ENCODE measurements at regions not wholly inside any gene's neighbourhood (a gene's known extent, or its start where the extent isn't known, plus 50 kb on each side); places are given as distances from the start of the nearest gene placed in this dataset.

DNA sequence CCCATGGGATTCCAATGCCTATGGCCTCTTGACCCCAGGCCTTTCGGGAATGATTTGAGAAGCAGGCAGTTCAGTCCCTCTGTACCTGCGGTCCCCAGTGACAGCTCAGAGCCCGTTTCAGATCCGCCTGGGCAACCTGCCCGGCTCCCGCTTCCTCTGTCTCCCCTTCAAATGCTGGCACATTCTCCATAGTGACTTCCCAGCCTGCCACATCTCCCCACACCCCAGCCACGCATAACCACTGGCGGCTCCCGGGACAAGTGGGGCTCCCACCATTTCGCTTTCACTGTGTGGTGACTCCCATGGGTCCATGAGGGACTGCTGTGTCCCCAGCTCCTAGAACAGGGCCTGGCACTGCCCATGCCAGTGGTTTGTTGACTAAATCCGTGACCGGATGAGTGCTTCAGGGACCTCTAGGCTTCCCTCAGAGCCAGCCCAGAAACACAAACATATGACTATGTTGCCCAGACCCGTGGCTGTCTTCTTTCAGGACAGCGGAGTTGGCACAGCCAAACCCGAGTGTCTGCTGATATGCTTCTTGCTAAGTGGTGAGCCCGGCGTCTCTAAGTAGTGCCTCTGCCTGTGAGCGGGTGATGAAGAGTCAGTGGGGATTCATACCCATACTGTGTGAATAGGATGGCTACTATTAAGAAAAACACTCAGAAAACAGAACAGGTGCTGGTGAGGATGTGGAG is 91.2 kb downstream of the GLI2 start:
- no peak overlapping the region for H3K27ac ChIP-seq
- H3K36me3 ChIP-seq, result no peaks in the 10 kb centered on the region
- DNase-seq, result no peak
- TF ChIP-seq, protein P1, sequence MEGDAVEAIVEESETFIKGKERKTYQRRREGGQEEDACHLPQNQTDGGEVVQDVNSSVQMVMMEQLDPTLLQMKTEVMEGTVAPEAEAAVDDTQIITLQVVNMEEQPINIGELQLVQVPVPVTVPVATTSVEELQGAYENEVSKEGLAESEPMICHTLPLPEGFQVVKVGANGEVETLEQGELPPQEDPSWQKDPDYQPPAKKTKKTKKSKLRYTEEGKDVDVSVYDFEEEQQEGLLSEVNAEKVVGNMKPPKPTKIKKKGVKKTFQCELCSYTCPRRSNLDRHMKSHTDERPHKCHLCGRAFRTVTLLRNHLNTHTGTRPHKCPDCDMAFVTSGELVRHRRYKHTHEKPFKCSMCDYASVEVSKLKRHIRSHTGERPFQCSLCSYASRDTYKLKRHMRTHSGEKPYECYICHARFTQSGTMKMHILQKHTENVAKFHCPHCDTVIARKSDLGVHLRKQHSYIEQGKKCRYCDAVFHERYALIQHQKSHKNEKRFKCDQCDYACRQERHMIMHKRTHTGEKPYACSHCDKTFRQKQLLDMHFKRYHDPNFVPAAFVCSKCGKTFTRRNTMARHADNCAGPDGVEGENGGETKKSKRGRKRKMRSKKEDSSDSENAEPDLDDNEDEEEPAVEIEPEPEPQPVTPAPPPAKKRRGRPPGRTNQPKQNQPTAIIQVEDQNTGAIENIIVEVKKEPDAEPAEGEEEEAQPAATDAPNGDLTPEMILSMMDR (IDR thresholded peaks at IDR 0.05; ENCODE audit: low read depth, low read length), result no peak
- no peak overlapping the region for H3K4me3 ChIP-seq (ENCODE audit: low read depth, low read length)
- no peaks in the 10 kb centered on the region for H3K9me3 ChIP-seq (ENCODE audit: severe bottlenecking)
- no peaks in the 10 kb centered on the region for H3K27me3 ChIP-seq (ENCODE audit: insufficient read depth, low read depth, severe bottlenecking)

DNA sequence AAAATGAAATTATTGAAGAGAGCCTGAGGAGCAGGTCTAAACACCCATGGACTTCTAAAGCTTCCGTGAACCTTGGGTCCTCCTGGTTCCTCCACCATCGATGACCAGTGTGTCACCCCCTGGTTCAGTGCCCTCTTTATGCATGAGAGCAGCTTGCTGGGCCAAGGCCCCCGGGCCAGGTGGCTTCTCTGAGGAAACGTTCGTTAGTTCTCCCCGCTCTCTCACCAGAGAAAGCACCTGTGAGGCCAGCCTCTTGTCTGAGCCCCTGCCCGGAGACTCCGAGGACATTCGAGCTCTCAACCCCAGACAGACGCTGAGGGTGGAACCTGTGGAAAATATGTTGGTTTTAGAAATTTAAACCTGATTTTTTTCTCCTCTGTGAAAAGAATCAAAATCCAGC is 92.4 kb downstream of the GLI2 start:
- Histone ChIP-seq H3K27me3 (ENCODE audit: insufficient read depth, low read depth, severe bottlenecking) (no peaks in the 10 kb centered on the region), H3K4me3 (ENCODE audit: low read depth, low read length) (no peak overlapping the region), H3K27ac (no peak overlapping the region), H3K36me3 (no peaks in the 10 kb centered on the region), H3K9me3 (ENCODE audit: severe bottlenecking) (no peaks in the 10 kb centered on the region)
- TF ChIP-seq, protein P1 (IDR thresholded peaks at IDR 0.05; ENCODE audit: low read depth, low read length), result no peak
- no peak for DNase-seq

DNA sequence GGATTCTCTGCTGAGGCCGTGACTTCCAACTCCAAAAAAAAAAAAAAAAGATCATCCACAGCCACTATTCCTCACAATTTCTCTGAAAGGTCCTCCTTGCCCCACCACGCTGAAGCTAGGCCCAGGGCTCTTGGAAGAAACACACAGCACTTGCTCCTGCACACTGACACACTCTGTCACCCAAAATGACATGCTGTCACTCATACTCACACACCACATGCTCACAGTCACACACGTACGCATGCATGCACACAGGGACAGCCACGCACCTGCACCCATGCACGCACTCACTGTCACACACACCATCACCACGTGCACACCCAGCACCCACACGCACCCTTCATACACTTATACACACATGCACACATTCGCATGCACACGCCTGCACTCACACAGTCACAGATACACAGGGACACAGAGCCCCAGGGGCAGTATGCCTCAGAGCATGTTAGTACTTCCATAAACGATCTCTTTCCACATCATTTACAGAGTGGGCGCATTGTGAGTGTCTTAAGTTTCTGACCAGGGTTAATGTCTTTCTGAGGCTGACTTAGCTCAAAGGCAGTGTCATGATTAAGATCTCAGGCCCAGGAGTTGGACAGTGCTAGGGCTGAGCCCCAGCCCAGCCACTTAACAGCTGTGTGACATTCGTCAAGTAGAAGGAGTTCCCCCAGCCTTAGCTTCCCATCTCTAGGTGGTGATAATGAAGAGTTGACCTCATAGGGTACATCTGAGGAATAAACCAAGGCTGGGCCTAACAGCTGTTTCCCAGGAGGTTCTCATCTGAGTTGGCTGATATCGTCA is 93.4 kb downstream of the GLI2 start:
- TF ChIP-seq, protein P1 (IDR thresholded peaks at IDR 0.05; ENCODE audit: low read depth, low read length), result no peak
- H3K9me3 ChIP-seq (ENCODE audit: severe bottlenecking), result no peaks in the 10 kb centered on the region
- no peaks in the 10 kb centered on the region for H3K36me3 ChIP-seq
- H3K4me3 ChIP-seq (ENCODE audit: low read depth, low read length), result no peak overlapping the region
- H3K27me3 ChIP-seq (ENCODE audit: insufficient read depth, low read depth, severe bottlenecking), result no peaks in the 10 kb centered on the region
- H3K27ac ChIP-seq, result no peak overlapping the region
- no peak for DNase-seq

DNA sequence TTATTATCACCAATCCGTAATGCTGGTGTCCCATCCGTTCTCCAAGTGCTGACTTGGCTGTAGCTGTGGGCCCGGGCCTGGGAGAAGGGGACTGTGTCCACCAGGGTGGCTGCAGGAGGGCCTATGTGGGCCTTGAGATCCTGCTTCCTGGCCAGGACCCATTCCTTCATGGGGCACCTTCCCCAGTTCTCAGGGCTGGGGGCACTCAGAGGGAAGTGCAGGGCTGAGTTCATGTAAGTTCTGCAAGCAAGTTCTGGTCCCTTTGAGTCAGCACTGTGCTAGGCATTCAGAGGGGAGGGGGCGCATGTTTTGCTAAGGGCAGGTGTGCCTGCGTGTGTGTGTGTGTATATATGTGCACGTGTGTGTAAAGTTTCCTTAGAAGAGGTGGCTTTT is 94.0 kb downstream of the GLI2 start:
- Histone ChIP-seq H3K27me3 (ENCODE audit: insufficient read depth, low read depth, severe bottlenecking) (no peaks in the 10 kb centered on the region), H3K36me3 (no peaks in the 10 kb centered on the region), H3K4me3 (ENCODE audit: low read depth, low read length) (no peak overlapping the region), H3K9me3 (ENCODE audit: severe bottlenecking) (no peaks in the 10 kb centered on the region), H3K27ac (no peak overlapping the region)
- DNase-seq, result no peak
- TF ChIP-seq, protein P1 (IDR thresholded peaks at IDR 0.05; ENCODE audit: low read depth, low read length), result no peak

DNA sequence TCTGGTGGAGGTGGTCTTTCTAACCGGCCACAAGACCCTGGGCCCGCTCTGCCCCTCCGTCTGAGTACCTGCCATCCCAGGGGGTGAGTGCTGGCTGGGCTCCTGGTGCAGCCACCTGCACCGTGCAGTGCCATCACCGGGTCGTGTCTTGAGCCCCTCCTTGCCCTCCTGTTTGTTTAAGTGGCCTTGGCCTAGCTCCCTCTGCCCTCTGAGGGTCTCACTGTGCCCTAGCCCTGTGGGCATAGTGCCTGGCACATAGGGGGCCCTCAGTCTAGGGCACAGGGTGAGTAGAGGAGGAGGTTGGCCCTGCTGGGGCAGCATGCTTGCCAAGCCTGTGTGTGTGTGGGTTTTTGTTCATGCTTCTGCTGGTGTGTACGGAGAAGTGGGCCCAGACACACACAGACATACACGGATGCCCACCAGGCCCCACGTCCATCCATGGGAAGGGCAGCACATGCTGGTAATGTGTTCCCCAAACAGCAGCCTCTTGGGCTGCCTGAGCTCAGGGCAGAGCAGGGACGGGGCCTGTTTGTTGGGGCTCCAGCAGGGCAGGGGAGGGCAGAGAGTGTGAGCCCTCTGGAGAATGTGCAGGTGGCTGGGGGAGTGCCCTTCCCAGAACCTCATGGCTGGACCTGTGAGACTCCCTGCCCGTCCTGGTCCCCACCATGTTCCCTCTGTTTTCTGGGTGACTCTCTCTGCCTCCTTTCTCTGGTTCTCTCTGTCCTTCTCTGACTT is 94.6 kb downstream of the GLI2 start:
- DNase-seq, result no peak
- Histone ChIP-seq H3K4me3 (ENCODE audit: low read depth, low read length) (no peak overlapping the region), H3K36me3 (no peaks in the 10 kb centered on the region), H3K27me3 (ENCODE audit: insufficient read depth, low read depth, severe bottlenecking) (no peaks in the 10 kb centered on the region), H3K27ac (no peak overlapping the region), H3K9me3 (ENCODE audit: severe bottlenecking) (no peaks in the 10 kb centered on the region)
- TF ChIP-seq, protein P1 (IDR thresholded peaks at IDR 0.05; ENCODE audit: low read depth, low read length), result no peak
